Esophagus muscularis mucosa (tissue), 3 donors: ENCODE measurements at regions not wholly inside any gene's neighbourhood (a gene's known extent, or its start where the extent isn't known, plus 50 kb on each side); places are given as distances from the start of the nearest gene placed in this dataset.

Source experiments
- CTCF ChIP-seq, 3 experiments: fragments of 200-600 bp in 2 of 3; fragments of 450-650 bp in 1 of 3; sonication (generic) in 2 of 3; IDR thresholded peaks; one replicate each; pipeline ENCODE4 v1.5.1; 2017 to 2019; ENCODE audit warnings: antibody characterized with exemption in 3 of 3, mild to moderate bottlenecking in 2 of 3, moderate library complexity in 1 of 3
- POLR2A ChIP-seq: fragments of 450-650 bp; IDR thresholded peaks from one replicate; pipeline ENCODE4 v1.6.1; 2017; ENCODE audit warnings: antibody characterized with exemption, moderate library complexity, mild to moderate bottlenecking, low read depth
- POLR2AphosphoS5 ChIP-seq, 2 donors: sonication (generic); formaldehyde crosslinking; IDR thresholded peaks; one replicate each; pipeline ENCODE4 v1.6.1; 2017; ENCODE audit warnings: antibody characterized with exemption in 2 of 2

DNA sequence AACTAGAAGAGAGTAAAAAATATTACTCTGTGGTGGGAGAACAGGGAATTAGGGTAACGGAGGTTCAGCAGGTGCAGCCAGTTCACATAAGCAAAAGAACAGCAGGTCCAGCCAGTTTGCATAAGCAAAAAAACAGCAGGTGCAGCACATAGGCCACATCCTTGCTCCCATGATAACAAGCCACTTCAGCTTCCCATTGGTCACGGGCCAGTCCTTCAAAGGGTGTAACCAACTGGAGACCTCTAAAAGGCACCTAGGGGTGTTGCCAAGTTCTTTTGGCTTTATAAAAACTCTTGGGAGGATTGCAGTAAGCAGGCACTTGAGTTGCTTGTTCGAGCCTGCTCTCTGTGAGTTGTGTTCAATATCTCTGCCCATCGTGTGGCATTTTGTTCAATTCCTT, 488.1 kb downstream of the XYLT1 start:
- TF ChIP-seq CTCF (IDR thresholded peaks at IDR 0.05) = no peak
- TF ChIP-seq POLR2A = no peak
- no peak for TF ChIP-seq POLR2AphosphoS5 (IDR thresholded peaks at IDR 0.05)
